Vagina (tissue), 2 donors: ENCODE measurements at regions not wholly inside any gene's neighbourhood (a gene's known extent, or its start where the extent isn't known, plus 50 kb on each side); places are given as distances from the start of the nearest gene placed in this dataset.

Experiments used
- DNase-seq, 2 donors: peaks; one replicate each; pipeline ENCODE4 v3.0.0-alpha.2; 2017; ENCODE audit errors: extremely low spot score in 2 of 2
- H3K27ac ChIP-seq: fragments of 200-600 bp; sonication (generic); one replicate; pipeline ENCODE4 v1.5.1; 2019
- H3K27me3 ChIP-seq: fragments of 200-600 bp; sonication (generic); one replicate; pipeline ENCODE4 v1.5.1; 2019
- H3K36me3 ChIP-seq, 2 donors: fragments of 200-600 bp; sonication (generic); one replicate each; pipeline ENCODE4 v1.5.1; 2017 to 2019
- H3K4me1 ChIP-seq: fragments of 200-600 bp; sonication (generic); one replicate; pipeline ENCODE4 v1.5.1; 2019
- H3K4me3 ChIP-seq, 2 donors: fragments of 200-600 bp; sonication (generic); 1 replicate in 1 of 2; 2 replicates in 1 of 2; pipeline ENCODE4 v1.5.1; 2016 to 2019
- H3K9me3 ChIP-seq: fragments of 200-600 bp; sonication (generic); one replicate; pipeline ENCODE4 v1.5.1; 2019
- CTCF ChIP-seq, 3 experiments: fragments of 450-650 bp in 2 of 3; fragments of 200-600 bp in 1 of 3; sonication (generic) in 1 of 3; IDR thresholded peaks; one replicate each; pipeline ENCODE4 v1.5.1; 2017 to 2019; ENCODE audit warnings: antibody characterized with exemption in 3 of 3, mild to moderate bottlenecking in 2 of 3, moderate library complexity in 2 of 3
- POLR2A ChIP-seq, 2 donors: fragments of 450-650 bp; IDR thresholded peaks; one replicate each; pipeline ENCODE4 v1.6.1; 2017; ENCODE audit warnings: antibody characterized with exemption in 2 of 2, mild to moderate bottlenecking in 2 of 2, moderate library complexity in 2 of 2
- POLR2AphosphoS5 ChIP-seq, 2 donors: sonication (generic); formaldehyde crosslinking; IDR thresholded peaks; one replicate each; pipeline ENCODE4 v1.9.0; 2017; ENCODE audit warnings: antibody characterized with exemption in 2 of 2, mild to moderate bottlenecking in 2 of 2, low read depth in 1 of 2; ENCODE audit not compliant: insufficient read depth in 1 of 2
- intact Hi-C: fragments of 100-400 bp; cut with DNase I; formaldehyde crosslinking; loops from one replicate; pipeline ENCODE4 v1.15.1; 2023

- Histone ChIP-seq H3K27me3 (no peaks in the 10 kb centered on the region), H3K4me1 (no peaks in the 10 kb centered on the region), H3K27ac (no peak overlapping the region), H3K4me3 (no peak overlapping the region), H3K9me3 (no peaks in the 10 kb centered on the region), H3K36me3 (no peaks in the 10 kb centered on the region)
- TF ChIP-seq POLR2AphosphoS5 (IDR thresholded peaks at IDR 0.05; ENCODE audit: insufficient read depth in 1 of 2, low read depth in 1 of 2) (no peak), CTCF (IDR thresholded peaks at IDR 0.05) (no peak), POLR2A (IDR thresholded peaks at IDR 0.05) (no peak)
- no peak for DNase-seq
- intact Hi-C loops, result no loop called here
Observed at GRCh38 chr6:98136333-98136732, 698.0 kb upstream of the POU3F2 start.

DNA sequence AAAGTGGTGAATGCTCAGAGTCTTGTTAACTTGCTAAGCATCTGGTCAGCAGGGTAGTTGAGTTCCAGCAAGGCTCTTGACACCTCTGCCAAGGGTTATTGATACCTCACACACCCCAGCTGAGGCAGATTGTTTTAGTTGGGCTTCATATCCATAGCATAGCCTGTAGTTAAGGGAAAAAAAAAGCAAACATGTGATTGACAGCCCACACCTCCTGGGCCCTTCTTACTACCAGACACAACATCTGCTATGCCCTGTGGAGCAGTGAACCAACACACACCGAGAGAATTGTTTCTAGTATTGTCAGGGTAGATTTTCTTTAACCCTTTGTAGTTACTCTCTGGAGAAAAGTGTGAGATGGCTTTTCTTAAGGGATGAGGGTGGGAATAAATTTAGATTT, 697.0 kb upstream of the POU3F2 start:
- intact Hi-C loops, result no loop called here
- no peak overlapping the region for H3K4me3 ChIP-seq
- TF ChIP-seq POLR2A (IDR thresholded peaks at IDR 0.05) (no peak), POLR2AphosphoS5 (IDR thresholded peaks at IDR 0.05; ENCODE audit: insufficient read depth in 1 of 2, low read depth in 1 of 2) (no peak), CTCF (IDR thresholded peaks at IDR 0.05) (no peak)

DNA sequence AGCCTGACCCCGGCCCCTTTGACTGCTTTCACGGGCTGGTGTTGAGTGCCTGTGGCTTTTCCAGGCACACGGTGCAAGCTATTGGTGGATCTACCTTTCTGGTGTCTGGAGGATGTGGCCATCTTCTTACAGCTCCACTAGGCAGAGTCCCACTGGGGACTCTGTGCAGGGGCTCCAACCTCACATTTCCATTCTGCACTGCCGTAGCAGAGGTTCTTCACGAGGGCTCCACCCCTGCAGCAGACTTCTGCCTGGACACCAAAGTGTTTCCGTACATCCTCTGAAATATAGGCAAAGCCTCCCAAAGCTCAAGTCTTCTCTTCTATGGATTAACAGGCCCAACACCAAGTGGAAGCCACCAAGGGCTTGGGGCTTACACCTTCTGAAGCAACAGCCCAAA, 691.5 kb upstream of the POU3F2 start:
- DNase-seq, result no peak
- TF ChIP-seq CTCF (IDR thresholded peaks at IDR 0.05), result no peak
- no peak for TF ChIP-seq POLR2A (IDR thresholded peaks at IDR 0.05)
- H3K4me3 ChIP-seq, result no peak overlapping the region

More for the DNA sequence above, 697.0 kb upstream of the POU3F2 start:
- Histone ChIP-seq H3K27me3 (no peaks in the 10 kb centered on the region), H3K36me3 (no peaks in the 10 kb centered on the region), H3K4me1 (no peaks in the 10 kb centered on the region), H3K9me3 (no peaks in the 10 kb centered on the region), H3K27ac (no peak overlapping the region)
- DNase-seq, result no peak

DNA sequence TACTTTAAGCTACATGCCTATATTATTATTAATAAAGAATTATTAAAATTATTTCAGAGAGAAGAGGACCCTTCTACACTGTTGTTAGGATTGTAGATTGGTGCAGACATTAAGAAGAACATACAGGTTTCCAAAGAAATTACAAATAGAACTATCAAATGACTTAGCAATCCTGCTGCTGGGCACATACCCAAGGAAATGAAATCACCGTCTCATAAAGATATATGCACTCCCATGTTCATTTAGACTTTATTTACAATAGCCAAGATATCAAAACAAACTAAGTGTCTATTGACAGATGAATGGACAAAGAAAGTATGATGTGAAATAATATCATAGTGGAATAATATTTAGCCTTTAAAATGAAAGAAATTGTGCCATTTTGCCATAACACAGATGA, 687.7 kb upstream of the POU3F2 start:
- intact Hi-C loops, result no loop called here
- no peaks in the 10 kb centered on the region for H3K4me1 ChIP-seq
- TF ChIP-seq POLR2AphosphoS5 (IDR thresholded peaks at IDR 0.05; ENCODE audit: insufficient read depth in 1 of 2, low read depth in 1 of 2), result no peak
- no peak for TF ChIP-seq CTCF (IDR thresholded peaks at IDR 0.05)
- TF ChIP-seq POLR2A (IDR thresholded peaks at IDR 0.05), result no peak
- no peak overlapping the region for H3K4me3 ChIP-seq
- no peaks in the 10 kb centered on the region for H3K27me3 ChIP-seq
- no peaks in the 10 kb centered on the region for H3K36me3 ChIP-seq
- no peaks in the 10 kb centered on the region for H3K9me3 ChIP-seq
- no peak for DNase-seq
- H3K27ac ChIP-seq, result no peak overlapping the region

More for the DNA sequence above, 691.5 kb upstream of the POU3F2 start:
- Histone ChIP-seq H3K36me3 (no peaks in the 10 kb centered on the region), H3K27me3 (no peaks in the 10 kb centered on the region), H3K4me1 (no peaks in the 10 kb centered on the region), H3K27ac (no peak overlapping the region), H3K9me3 (no peaks in the 10 kb centered on the region)
- intact Hi-C loops, result no loop called here

DNA sequence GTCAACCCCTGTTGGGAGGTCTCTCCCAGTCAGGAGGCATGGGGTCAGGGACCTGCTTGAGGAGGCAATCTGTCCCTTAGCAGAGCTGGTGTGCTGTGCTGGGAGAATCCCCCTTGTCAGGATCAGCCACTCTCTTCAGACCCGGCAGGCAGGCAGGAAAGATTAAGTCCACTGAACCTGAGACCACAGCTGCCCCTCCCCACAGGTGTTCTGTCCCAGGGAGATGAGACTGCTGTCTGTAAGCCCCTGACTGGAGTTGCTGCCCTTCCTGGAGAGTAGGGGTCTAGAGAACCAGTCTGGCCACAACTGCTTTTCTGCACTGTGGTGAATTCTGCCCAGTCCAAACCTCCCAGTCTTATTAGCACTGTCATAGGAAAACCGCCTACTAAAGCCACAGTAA, 677.8 kb upstream of the POU3F2 start:
- no peaks in the 10 kb centered on the region for H3K36me3 ChIP-seq
- H3K27ac ChIP-seq, result no peak overlapping the region
- TF ChIP-seq POLR2AphosphoS5 (IDR thresholded peaks at IDR 0.05; ENCODE audit: insufficient read depth in 1 of 2, low read depth in 1 of 2), result no peak
- DNase-seq, result no peak
- H3K9me3 ChIP-seq, result no peaks in the 10 kb centered on the region
- intact Hi-C loops, result no loop called here
- no peaks in the 10 kb centered on the region for H3K27me3 ChIP-seq
- H3K4me1 ChIP-seq, result no peaks in the 10 kb centered on the region
- H3K4me3 ChIP-seq, result no peak overlapping the region

GRCh38 chr6:98179606-98180005, 654.8 kb upstream of the POU3F2 start:
- intact Hi-C loops, result no loop called here
- no peaks in the 10 kb centered on the region for H3K36me3 ChIP-seq
- no peak overlapping the region for H3K27ac ChIP-seq
- no peaks in the 10 kb centered on the region for H3K4me1 ChIP-seq
- DNase-seq, result no peak
- TF ChIP-seq POLR2A (IDR thresholded peaks at IDR 0.05), result no peak
- TF ChIP-seq POLR2AphosphoS5 (IDR thresholded peaks at IDR 0.05; ENCODE audit: insufficient read depth in 1 of 2, low read depth in 1 of 2), result no peak
- TF ChIP-seq CTCF (IDR thresholded peaks at IDR 0.05), result no peak
- no peaks in the 10 kb centered on the region for H3K27me3 ChIP-seq
- H3K4me3 ChIP-seq, result no peak overlapping the region
- no peaks in the 10 kb centered on the region for H3K9me3 ChIP-seq
